KMS-11 (cell line): ENCODE measurements at regions not wholly inside any gene's neighbourhood (a gene's known extent, or its start where the extent isn't known, plus 50 kb on each side); places are given as distances from the start of the nearest gene placed in this dataset.

Experiments
- H2AFZ ChIP-seq: fragments of 200-600 bp; sonication (generic); 2 replicates; pipeline ENCODE4 v1.6.1; 2016; ENCODE audit warnings: antibody characterized with exemption, mixed run types, low read depth
- H3K27ac ChIP-seq: fragments of 200-600 bp; sonication (generic); 2 replicates; pipeline ENCODE4 v1.6.1; 2016; ENCODE audit warnings: mild to moderate bottlenecking, mixed run types
- H3K27me3 ChIP-seq: fragments of 200-600 bp; sonication (generic); 2 replicates; pipeline ENCODE4 v1.6.1; 2017; ENCODE audit warnings: mild to moderate bottlenecking, low read depth, mixed run types, moderate library complexity; ENCODE audit not compliant: insufficient read depth
- H3K36me3 ChIP-seq: fragments of 200-600 bp; sonication (generic); 2 replicates; pipeline ENCODE4 v1.6.1; 2017; ENCODE audit warnings: mild to moderate bottlenecking, mixed run types; ENCODE audit not compliant: insufficient read depth
- H3K4me1 ChIP-seq: fragments of 200-600 bp; sonication (generic); 2 replicates; pipeline ENCODE4 v1.6.1; 2016; ENCODE audit warnings: mild to moderate bottlenecking, low read depth, mixed run types; ENCODE audit not compliant: poor library complexity, severe bottlenecking
- H3K4me2 ChIP-seq: fragments of 200-600 bp; sonication (generic); 2 replicates; pipeline ENCODE4 v1.7.0; 2016; ENCODE audit warnings: mild to moderate bottlenecking, mixed run types
- H3K4me3 ChIP-seq: fragments of 200-600 bp; sonication (generic); IDR thresholded peaks from 2 replicates; pipeline ENCODE4 v1.6.1; 2017; ENCODE audit warnings: low read depth, low read length, mixed read lengths; ENCODE audit not compliant: insufficient read depth
- H3K79me2 ChIP-seq: fragments of 200-600 bp; sonication (generic); 2 replicates; pipeline ENCODE4 v1.6.1; 2016; ENCODE audit warnings: low read depth, mixed run types; ENCODE audit not compliant: insufficient read depth
- H3K9ac ChIP-seq: fragments of 200-600 bp; sonication (generic); 2 replicates; pipeline ENCODE4 v1.6.1; 2016; ENCODE audit warnings: mild to moderate bottlenecking, mixed run types
- H4K20me1 ChIP-seq: fragments of 200-600 bp; sonication (generic); 2 replicates; pipeline ENCODE4 v1.6.1; 2016; ENCODE audit warnings: mild to moderate bottlenecking, mixed run types; ENCODE audit not compliant: insufficient read depth
- TF ChIP-seq, protein P1 (sequence below): fragments of 200-600 bp; sonication (generic); conservative IDR thresholded peaks from 2 replicates; pipeline ENCODE4 v1.6.1; 2017; ENCODE audit warnings: low read depth, mild to moderate bottlenecking, antibody characterized with exemption, low read length, moderate library complexity, mixed read lengths

DNA sequence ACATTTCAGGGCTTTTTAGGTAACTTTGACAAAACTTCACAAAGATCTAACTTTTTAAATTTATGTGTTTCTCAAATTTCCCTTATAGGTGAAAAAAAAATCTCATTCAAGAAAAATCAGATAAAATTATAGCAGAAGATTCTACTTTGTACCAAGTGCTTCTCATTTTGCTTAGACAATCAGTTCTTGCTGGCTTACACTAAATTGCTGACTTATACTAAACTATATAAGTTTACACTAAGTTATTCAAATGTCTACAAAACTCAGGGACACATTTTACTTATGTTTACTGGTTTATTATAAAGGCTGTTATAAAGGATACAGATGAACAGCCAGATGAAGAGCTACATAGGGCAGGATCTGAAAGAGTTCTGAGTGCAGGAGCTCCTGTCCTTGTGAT, 195.1 kb downstream of the ZPLD1 start:
- no peak overlapping the region for H3K4me2 ChIP-seq
- no peak overlapping the region for H3K27ac ChIP-seq
- no peak overlapping the region for H3K4me3 ChIP-seq
- no peak overlapping the region for H3K9ac ChIP-seq
- H3K4me1 ChIP-seq: no peaks in the 10 kb centered on the region
- H3K79me2 ChIP-seq: no peaks in the 10 kb centered on the region
- H3K27me3 ChIP-seq: no peaks in the 10 kb centered on the region
- TF ChIP-seq, protein P1, sequence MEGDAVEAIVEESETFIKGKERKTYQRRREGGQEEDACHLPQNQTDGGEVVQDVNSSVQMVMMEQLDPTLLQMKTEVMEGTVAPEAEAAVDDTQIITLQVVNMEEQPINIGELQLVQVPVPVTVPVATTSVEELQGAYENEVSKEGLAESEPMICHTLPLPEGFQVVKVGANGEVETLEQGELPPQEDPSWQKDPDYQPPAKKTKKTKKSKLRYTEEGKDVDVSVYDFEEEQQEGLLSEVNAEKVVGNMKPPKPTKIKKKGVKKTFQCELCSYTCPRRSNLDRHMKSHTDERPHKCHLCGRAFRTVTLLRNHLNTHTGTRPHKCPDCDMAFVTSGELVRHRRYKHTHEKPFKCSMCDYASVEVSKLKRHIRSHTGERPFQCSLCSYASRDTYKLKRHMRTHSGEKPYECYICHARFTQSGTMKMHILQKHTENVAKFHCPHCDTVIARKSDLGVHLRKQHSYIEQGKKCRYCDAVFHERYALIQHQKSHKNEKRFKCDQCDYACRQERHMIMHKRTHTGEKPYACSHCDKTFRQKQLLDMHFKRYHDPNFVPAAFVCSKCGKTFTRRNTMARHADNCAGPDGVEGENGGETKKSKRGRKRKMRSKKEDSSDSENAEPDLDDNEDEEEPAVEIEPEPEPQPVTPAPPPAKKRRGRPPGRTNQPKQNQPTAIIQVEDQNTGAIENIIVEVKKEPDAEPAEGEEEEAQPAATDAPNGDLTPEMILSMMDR: no peak
- H3K36me3 ChIP-seq: no peaks in the 10 kb centered on the region
- no peaks in the 10 kb centered on the region for H4K20me1 ChIP-seq
- no peak overlapping the region for H2AFZ ChIP-seq

DNA sequence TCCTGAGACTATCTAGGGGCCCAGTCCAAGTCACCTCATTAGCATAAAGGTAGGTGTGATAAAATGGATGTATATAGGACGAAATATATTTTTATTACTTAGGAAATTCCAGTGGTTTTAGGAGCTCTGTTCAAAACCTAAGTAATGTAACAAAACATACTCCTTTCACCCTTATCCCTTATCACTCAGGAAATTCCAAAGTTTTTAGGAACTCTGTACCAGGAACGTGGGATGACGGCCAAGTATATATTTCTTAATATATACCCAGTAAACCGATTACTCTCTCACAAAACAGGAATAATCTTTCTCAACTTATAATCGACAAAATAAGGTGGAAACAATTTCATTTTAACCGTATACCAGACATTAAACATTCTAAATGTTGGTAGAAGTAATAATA, 195.7 kb downstream of the ZPLD1 start:
- TF ChIP-seq, protein P1: no peak
- Histone ChIP-seq H3K27ac (no peak overlapping the region), H3K4me1 (no peaks in the 10 kb centered on the region), H3K27me3 (no peaks in the 10 kb centered on the region), H3K4me3 (no peak overlapping the region), H4K20me1 (no peaks in the 10 kb centered on the region), H3K9ac (no peak overlapping the region), H3K79me2 (no peaks in the 10 kb centered on the region), H3K36me3 (no peaks in the 10 kb centered on the region), H3K4me2 (no peak overlapping the region), H2AFZ (no peak overlapping the region)

DNA sequence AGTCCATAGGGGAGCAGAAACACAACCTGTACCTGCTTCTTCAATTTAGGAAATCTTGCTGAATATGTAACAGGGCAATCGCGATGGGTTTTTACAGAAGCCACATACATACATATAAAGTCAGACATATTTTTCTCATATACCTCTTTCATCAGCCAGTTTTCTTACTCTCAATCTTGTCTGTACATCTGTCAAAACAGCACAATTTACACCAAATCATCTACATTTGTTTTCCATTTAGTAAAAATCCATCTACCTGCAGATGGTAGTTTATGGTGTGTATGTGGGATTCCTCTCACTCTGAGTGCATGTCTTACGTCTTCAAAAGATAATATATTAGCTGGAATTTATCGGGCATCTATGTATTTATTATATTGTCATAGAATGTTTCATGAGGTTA, 208.7 kb downstream of the ZPLD1 start:
- Histone ChIP-seq H2AFZ (no peak overlapping the region), H3K4me2 (no peak overlapping the region), H4K20me1 (no peaks in the 10 kb centered on the region), H3K79me2 (no peaks in the 10 kb centered on the region), H3K27ac (no peak overlapping the region), H3K36me3 (no peaks in the 10 kb centered on the region), H3K27me3 (no peaks in the 10 kb centered on the region), H3K4me3 (no peak overlapping the region), H3K4me1 (no peaks in the 10 kb centered on the region), H3K9ac (no peak overlapping the region)
- TF ChIP-seq, protein P1: no peak

DNA sequence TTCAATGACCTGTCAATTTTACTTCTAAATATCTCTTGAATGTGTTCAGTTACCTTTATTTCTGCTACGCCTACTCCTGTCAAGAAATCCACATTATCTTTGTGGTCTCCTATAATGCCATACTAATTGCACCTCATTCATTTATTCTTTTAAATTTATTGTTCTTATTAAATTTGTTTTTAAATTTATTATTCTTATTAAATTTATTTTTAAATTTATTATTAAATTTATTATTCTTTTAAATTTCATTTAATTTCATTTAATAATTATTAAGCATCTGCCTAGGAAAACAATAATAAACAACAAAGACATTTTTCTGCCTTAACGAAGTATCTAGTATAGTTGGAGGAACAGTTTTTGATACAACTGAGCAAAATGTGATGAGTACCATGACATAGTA, 211.7 kb downstream of the ZPLD1 start:
- H3K9ac ChIP-seq: no peak overlapping the region
- no peaks in the 10 kb centered on the region for H3K36me3 ChIP-seq
- H3K79me2 ChIP-seq: no peaks in the 10 kb centered on the region
- H3K27me3 ChIP-seq: no peaks in the 10 kb centered on the region
- no peaks in the 10 kb centered on the region for H3K4me1 ChIP-seq
- H4K20me1 ChIP-seq: no peaks in the 10 kb centered on the region
- H3K4me3 ChIP-seq: no peak overlapping the region
- TF ChIP-seq, protein P1: no peak
- H3K4me2 ChIP-seq: no peak overlapping the region
- no peak overlapping the region for H3K27ac ChIP-seq
- no peak overlapping the region for H2AFZ ChIP-seq

DNA sequence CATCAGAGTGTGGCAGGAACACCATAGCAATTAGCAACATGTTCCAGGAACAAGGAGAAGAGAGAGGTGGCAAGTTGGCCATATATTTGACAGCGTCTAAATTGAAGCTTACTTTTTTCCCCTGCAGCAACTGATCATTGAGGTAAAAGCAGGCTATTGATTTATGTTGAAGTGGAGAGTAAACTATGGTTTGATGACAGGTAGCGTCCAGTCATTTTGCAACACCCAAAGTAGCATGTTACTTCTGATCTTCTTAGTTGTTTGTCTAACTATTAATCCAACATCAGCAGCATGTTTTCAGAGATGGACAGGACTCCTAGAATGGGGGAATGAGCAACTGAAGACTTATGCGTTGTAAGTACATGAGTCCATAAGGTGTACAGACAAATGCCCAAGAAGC, 225.8 kb downstream of the ZPLD1 start:
- Histone ChIP-seq H4K20me1 (no peaks in the 10 kb centered on the region), H3K79me2 (no peaks in the 10 kb centered on the region), H3K9ac (no peak overlapping the region), H3K36me3 (no peaks in the 10 kb centered on the region), H3K27me3 (no peaks in the 10 kb centered on the region), H3K4me2 (no peak overlapping the region), H3K4me3 (no peak overlapping the region), H3K4me1 (no peaks in the 10 kb centered on the region), H3K27ac (no peak overlapping the region), H2AFZ (no peak overlapping the region)
- TF ChIP-seq, protein P1: no peak
